ENCODE measurements at regions not wholly inside any gene's neighbourhood (a gene's known extent, or its start where the extent isn't known, plus 50 kb on each side); places are given as distances from the start of the nearest gene placed in this dataset.
"Not testable (repeated sequence)": the region's sequence is repeated elsewhere in the genome, so short reads cannot be mapped to it uniquely, and the experiment has no call there.

GRCh38 chr14:25887251-25887878 lies 710.5 kb downstream of the NOVA1 start:
- no peak for DNase-seq (ENCODE audit: extremely low read depth, low read depth)

- no peak for DNase-seq (ENCODE audit: extremely low read depth, low read depth)
Observed at GRCh38 chr14:25884657-25885056, 713.2 kb downstream of the NOVA1 start.

- no peak for DNase-seq (ENCODE audit: extremely low read depth, low read depth)
Observed at GRCh38 chr14:25882899-25883298, 714.9 kb downstream of the NOVA1 start.

- no peak for DNase-seq (ENCODE audit: extremely low read depth, low read depth)
Observed at GRCh38 chr14:25875475-25875874, 722.4 kb downstream of the NOVA1 start.

DNA sequence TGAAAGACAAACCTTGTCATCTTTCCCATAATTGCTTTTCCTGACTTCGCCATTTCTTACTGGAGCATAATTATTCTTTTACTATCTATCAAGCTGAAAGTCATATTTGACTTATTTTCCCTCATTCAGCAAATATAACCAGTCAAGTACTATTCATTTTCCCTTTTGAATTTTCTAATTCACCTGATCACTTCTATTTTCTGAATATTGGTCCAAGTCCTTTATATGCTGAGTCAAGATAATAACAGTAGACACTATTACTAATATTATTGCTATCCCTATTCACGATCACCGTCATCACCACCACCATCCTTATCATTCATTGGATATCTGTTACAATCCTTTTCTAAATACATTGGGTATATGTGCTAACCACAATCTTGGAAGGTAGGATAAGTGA lies 728.0 kb downstream of the NOVA1 start:
- DNase-seq (ENCODE audit: extremely low read depth, low read depth): no peak

GRCh38 chr14:25868521-25869314 lies 729.1 kb downstream of the NOVA1 start:
- no peak for DNase-seq (ENCODE audit: extremely low read depth, low read depth)

GRCh38 chr14:25861406-25861805 lies 736.4 kb downstream of the NOVA1 start:
- DNase-seq (ENCODE audit: extremely low read depth, low read depth): no peak

DNA sequence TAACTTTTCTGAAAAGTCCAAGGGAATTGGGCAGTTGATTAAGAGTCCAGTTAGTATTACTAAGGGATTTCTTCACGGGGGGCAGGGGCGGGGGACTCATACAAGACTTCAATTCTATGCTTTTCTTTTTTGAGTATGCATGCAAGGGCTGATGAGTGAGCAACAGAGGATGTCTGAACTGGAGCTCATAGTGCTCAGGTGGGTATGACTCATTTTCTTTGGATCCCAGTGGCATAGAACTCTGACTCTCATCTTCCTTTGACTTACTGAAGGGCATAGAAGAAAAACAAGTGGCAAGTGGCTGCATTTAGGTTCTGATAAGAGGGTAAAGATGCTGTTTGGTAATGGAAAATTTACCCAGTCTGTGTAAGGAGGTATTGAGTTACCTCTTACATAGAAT lies 749.2 kb downstream of the NOVA1 start:
- DNase-seq (ENCODE audit: extremely low read depth, low read depth): no peak

DNA sequence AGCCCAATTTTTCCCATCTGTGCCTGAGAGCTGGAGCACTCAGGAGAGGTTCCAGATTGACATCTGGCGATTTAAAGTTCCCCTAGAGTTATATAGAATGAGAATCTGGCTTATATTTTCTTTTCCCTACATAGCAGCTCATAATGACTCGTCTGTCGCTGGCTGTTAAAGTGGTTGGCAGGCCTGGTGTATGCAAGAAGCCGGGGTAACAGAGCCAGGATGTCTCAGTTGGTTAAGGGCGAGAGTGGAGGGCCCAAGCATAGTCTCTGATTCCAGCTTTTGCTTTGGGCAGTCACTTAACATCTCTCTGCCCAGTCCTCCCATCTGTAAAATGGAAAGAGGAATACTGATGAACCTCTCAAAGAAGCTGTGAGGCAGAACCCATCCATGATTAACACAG lies 751.6 kb downstream of the NOVA1 start:
- DNase-seq (ENCODE audit: extremely low read depth, low read depth): no peak

DNA sequence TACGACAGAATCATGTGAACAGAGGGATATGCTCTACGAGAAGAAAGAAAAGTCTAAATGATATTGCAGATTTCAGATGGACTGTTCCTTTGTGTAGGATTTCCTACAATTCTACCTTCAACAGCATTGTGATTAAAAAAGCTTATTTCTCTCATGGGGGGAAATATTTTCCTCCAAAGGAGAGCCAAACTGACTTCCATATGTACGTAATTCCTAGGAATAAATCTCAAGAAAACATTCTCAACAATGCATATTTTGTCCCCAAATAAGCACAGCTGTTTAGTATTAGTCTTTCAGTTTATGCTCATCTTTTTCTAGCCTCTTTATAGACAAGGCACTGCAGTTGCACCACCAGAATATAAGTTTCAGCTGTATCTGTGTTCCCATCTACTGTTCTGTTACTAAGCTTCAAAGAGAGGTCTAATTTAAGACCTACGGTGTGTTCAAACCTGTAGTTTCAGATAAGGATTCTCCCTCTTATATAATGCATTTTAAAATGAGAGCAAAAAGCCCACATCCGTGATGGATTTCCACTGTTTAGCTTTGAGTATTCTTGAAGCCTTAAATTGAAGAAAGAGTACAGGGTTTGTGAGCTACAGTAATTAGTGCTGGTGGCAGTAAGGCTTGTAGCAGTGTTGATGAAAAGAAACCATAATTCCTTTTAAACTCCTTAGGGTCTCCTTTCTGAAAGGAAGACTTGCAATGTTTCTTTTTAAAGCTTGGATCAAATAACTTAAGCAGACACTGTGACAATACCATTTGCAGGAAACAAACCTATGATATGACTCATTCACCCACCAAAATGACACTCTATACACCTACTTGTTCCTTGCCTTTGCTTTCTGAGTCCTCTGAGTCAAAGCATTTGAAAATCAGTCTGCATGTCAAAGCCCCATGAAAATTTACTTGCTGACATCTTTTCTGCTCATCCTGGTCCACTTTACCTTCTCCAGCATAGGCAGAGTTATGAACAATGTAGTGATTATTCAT lies 754.1 kb downstream of the NOVA1 start:
- no peak for DNase-seq (ENCODE audit: extremely low read depth, low read depth)

DNA sequence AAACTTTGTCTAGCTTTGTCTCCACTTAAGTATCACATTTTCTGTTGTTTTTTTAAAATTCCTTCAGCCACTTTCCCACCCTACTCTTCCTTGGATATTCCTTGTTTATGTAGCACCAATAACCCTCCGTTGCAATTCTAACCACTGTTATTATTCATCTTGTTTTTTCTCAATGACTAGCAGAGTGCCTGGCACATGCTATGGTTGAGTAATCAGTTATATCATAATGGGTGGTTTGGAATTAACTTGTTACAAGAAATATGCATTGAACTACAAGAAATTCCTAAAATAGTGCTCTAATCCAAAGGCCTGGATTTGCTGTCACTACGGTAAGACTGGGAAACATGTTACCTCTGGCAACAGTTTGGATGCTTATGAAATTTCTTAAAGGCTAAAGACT lies 756.6 kb downstream of the NOVA1 start:
- no peak for DNase-seq (ENCODE audit: extremely low read depth, low read depth)

- DNase-seq (ENCODE audit: extremely low read depth, low read depth): no peak
Observed at GRCh38 chr14:25837551-25837965, 760.3 kb downstream of the NOVA1 start.

DNA sequence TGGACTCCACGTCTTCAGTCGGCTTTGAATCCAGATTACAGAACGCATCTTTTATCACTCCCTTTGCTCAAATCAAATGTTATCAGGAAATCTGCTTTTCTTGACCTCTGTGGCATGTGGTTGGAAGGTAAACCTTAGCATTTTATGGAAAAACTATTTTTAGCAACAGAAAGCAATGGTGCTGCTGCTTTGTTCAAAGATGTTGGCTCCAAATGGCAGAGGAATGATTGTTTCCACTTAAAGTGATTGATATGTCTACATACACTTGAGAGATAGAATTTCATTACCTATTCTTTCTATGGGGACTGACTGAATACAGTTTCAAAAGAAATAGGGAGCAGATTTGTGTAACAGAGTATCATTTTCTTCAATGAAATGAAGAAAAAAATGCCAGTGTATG lies 761.2 kb downstream of the NOVA1 start:
- no peak for DNase-seq (ENCODE audit: extremely low read depth, low read depth)

DNA sequence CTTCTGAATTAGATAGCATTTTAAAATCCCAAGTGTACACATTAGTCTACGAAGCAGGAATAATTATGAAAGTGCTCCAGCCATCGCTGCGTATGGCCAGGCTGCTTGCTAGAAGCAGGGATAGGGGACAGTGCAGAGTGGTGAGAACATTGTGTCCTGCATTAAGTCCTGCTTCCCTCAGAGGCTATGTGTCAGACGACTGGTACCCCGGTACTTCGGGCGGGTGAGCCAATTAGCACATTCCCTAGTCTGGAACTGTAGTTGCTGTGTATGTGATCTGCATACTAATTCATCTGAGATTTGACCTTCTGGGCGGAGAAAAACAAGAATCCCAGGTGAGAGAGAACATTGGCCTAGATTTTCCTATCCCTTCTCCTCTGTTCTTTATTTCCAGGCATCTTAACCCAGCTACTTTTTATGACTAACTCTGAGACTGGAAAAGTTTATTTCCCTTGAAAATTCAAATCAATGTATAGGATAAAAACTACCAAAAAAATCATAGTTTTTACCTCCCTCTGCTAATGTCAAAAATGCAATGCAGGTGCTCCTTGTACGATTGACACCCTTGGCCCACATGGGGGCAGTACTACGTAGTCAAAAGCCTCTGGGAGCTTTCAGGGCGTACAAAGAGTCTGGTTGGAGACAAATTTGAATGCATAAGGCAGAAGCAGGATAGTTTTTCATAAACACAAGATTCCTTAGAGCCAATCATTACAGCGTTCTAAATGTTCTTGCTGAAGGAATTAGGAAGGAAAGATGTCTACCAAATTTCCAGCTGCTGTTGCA lies 764.3 kb downstream of the NOVA1 start:
- peak; percentile 56 for DNase-seq (ENCODE audit: extremely low read depth, low read depth)

GRCh38 chr14:25832585-25832984 lies 765.2 kb downstream of the NOVA1 start:
- peak; percentile 34 for DNase-seq (ENCODE audit: extremely low read depth, low read depth)

- no peak for DNase-seq (ENCODE audit: extremely low read depth, low read depth)
Observed at GRCh38 chr14:25828562-25828961, 769.3 kb downstream of the NOVA1 start.

GRCh38 chr14:25826105-25826504 lies 771.7 kb downstream of the NOVA1 start:
- no peak for DNase-seq (ENCODE audit: extremely low read depth, low read depth)

DNA sequence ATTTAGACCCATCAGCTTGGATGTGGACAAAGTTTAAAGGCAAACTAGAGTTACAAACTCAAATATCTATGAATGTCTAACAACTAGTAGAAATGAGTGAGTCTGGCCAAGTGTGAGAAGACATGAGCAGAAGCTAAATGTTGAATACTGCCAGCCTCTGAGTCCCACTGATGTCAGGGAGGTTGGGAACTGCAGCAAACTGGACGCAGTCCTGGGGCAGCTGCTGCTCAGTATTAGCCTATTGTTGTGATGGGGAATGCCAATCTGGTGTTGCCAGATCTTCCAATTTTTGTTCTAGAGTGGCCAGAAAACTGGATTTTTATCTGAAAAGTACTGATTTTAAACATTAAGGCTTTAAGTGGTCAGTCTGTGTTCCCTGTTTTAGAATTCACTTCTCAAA lies 770.4 kb upstream of the STXBP6 start:
- DNase-seq (ENCODE audit: extremely low read depth, low read depth): no peak

GRCh38 chr14:25814622-25815021 lies 764.7 kb upstream of the STXBP6 start:
- DNase-seq (ENCODE audit: extremely low read depth, low read depth): not testable (repeated sequence)

DNA sequence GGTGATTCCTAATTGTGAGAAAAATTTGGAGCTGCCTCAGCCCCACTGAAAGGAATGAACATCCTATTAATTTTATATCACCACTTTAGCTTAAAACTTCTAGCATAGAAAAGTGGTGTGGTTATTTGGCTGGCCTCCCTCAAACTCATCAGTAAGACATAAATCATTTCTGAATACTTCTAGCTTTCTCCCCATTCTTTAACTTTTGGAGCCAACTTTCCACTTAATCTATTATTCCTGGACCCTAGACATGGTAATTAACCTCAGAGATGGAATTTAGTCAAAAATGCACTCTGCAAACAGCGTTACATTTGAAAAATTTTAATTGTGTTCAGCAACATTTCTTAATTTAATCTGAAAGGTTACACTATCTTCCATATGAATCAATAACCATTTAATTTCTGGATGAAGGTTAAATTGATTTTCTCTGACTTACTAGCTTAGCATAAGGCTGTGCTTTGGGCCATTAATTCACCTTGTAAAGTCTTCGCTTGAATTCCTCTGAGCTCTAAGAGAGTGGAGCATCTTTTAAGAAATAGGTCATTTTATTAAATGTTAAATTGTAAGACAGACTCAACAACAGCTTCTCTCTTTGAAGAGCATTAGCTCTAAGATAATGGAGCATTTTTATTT lies 753.6 kb upstream of the STXBP6 start:
- DNase-seq (ENCODE audit: extremely low read depth, low read depth): no peak

Measured in NCI-H460 (cell line).